Psoas muscle (tissue), 7 donors: ENCODE measurements at regions not wholly inside any gene's neighbourhood (a gene's known extent, or its start where the extent isn't known, plus 50 kb on each side); places are given as distances from the start of the nearest gene placed in this dataset.
"Not testable (repeated sequence)": the region's sequence is repeated elsewhere in the genome, so short reads cannot be mapped to it uniquely, and the experiment has no call there.

Experiments
- ATAC-seq, 4 donors: fragments of 200-7000 bp; cut with Tn5 transposase; one replicate each; pipeline ENCODE4 v1.9.1; 2020; ENCODE audit warnings: moderate library complexity in 3 of 4, mild to moderate bottlenecking in 2 of 4
- DNase-seq, 2 donors: peaks; one replicate each; pipeline ENCODE4 v3.0.0-alpha.2; 2020
- H3K27ac ChIP-seq: fragments of 200-600 bp; one replicate; pipeline ENCODE4 v1.8.0; 2022
- H3K27me3 ChIP-seq, 3 donors: fragments of 200-600 bp in 1 of 3; one replicate each; pipeline versions ENCODE4 v1.6.1 to v1.8.0; 2013 to 2022; ENCODE audit warnings: low read length in 2 of 3, mild to moderate bottlenecking in 2 of 3, moderate library complexity in 1 of 3; ENCODE audit not compliant: insufficient read depth in 3 of 3
- H3K36me3 ChIP-seq, 2 donors: fragments of 200-600 bp in 1 of 2; one replicate each; pipeline versions ENCODE4 v1.6.1 to v1.8.0; 2013 to 2022; ENCODE audit warnings: low read depth in 1 of 2, mild to moderate bottlenecking in 1 of 2, moderate library complexity in 1 of 2; ENCODE audit not compliant: insufficient read depth in 1 of 2
- H3K4me1 ChIP-seq: fragments of 200-600 bp; one replicate; pipeline ENCODE4 v1.8.0; 2022
- H3K4me3 ChIP-seq: fragments of 200-600 bp; one replicate; pipeline ENCODE4 v1.8.0; 2022; ENCODE audit warnings: mild to moderate bottlenecking
- H3K9me3 ChIP-seq: fragments of 200-600 bp; one replicate; pipeline ENCODE4 v1.8.0; 2022
- CTCF ChIP-seq: fragments of 200-600 bp; IDR thresholded peaks from one replicate; pipeline ENCODE4 v1.8.0; 2022; ENCODE audit warnings: antibody characterized with exemption
- WGBS, 3 donors: extraction: QIAGEN DNeasy Blood & Tissue Kit; methylation state at CpG; one replicate each; pipeline versions ENCODE4 v1.1.6 to v1.1.7; 2013; 5-methylcytosine and 5-hydroxymethylcytosine counted together
- intact Hi-C, 2 donors: fragments of 100-400 bp; cut with DNase I; formaldehyde crosslinking; loops; one replicate each; pipeline versions ENCODE4 v1.11.0 to v1.14.2; 2022
- donor health status: healthy with polysubstance abuse.
- donor health status: DM: no; HTN: no; CAD: no; lungs with moderate emphysema.
- donor health status: Bipolar disorder and iron deficiency.
- donor health status: healthy.
- donor health status: DM: yes; HTN: yes; CAD: no.
- donor health status: DM: no; HTN: no; CAD: no.
- donor health status: DM: yes; HTN: yes; CAD: no.

- Histone ChIP-seq H3K4me1 (no peaks in the 10 kb centered on the region), H3K4me3 (no peak overlapping the region), H3K27ac (no peak overlapping the region), H3K9me3 (no peaks in the 10 kb centered on the region), H3K36me3 (no peaks in the 10 kb centered on the region), H3K27me3 (no peaks in the 10 kb centered on the region)
- intact Hi-C loops = no loop called here
- DNase-seq (no peak), ATAC-seq (no peak)
- 57 to 64% (median 62%) methylated on average over 2 of the region's 2 CpGs for WGBS, 3 donors
- TF ChIP-seq CTCF = no peak
Observed at GRCh38 chr3:5505997-5506396, 318.5 kb downstream of the EDEM1 start.

GRCh38 chr3:5508860-5509259 lies 321.4 kb downstream of the EDEM1 start:
- H3K4me1 ChIP-seq, ATAC-seq, H3K27me3 ChIP-seq, H3K4me3 ChIP-seq, H3K9me3 ChIP-seq, H3K27ac ChIP-seq, intact Hi-C loops, DNase-seq, H3K36me3 ChIP-seq: not testable (repeated sequence)
- 71 to 80% (median 79%) methylated on average over 3 of the region's 3 CpGs for WGBS, 3 donors

GRCh38 chr3:5510300-5510699 lies 322.8 kb downstream of the EDEM1 start:
- Histone ChIP-seq H3K9me3 (no peaks in the 10 kb centered on the region), H3K4me3 (no peak overlapping the region), H3K36me3 (no peaks in the 10 kb centered on the region), H3K27me3 (no peaks in the 10 kb centered on the region), H3K4me1 (no peaks in the 10 kb centered on the region), H3K27ac (no peak overlapping the region)
- WGBS, 3 donors = 45 to 51% (median 48%) methylated on average over 5 of the region's 5 CpGs
- no peak for TF ChIP-seq CTCF
- ATAC-seq = no peak
- DNase-seq = no peak
- intact Hi-C loops = no loop called here

GRCh38 chr3:5517921-5518320 lies 330.4 kb downstream of the EDEM1 start:
- Histone ChIP-seq H3K36me3 (no peaks in the 10 kb centered on the region), H3K4me3 (no peak overlapping the region), H3K27me3 (no peaks in the 10 kb centered on the region), H3K9me3 (no peaks in the 10 kb centered on the region), H3K27ac (no peak overlapping the region), H3K4me1 (no peaks in the 10 kb centered on the region)
- 93 to 94% (median 93%) methylated on average over 4 of the region's 4 CpGs for WGBS, 3 donors
- intact Hi-C loops = no loop called here
- ATAC-seq (no peak), DNase-seq (no peak)
- TF ChIP-seq CTCF = no peak

- no peak for ATAC-seq
- no peak for DNase-seq
- H3K36me3 ChIP-seq = no peaks in the 10 kb centered on the region
- no peak overlapping the region for H3K27ac ChIP-seq
- WGBS, 3 donors = 69 to 71% (median 70%) methylated on average over 5 of the region's 5 CpGs
- H3K4me1 ChIP-seq = no peaks in the 10 kb centered on the region
- TF ChIP-seq CTCF = no peak
- intact Hi-C loops = no loop called here
- H3K27me3 ChIP-seq = no peaks in the 10 kb centered on the region
- no peaks in the 10 kb centered on the region for H3K9me3 ChIP-seq
- no peak overlapping the region for H3K4me3 ChIP-seq
Observed at GRCh38 chr3:5520237-5520636, 332.7 kb downstream of the EDEM1 start.
